Trophoblast cell (in vitro differentiated cells and primary cell): ENCODE measurements at regions not wholly inside any gene's neighbourhood (a gene's known extent, or its start where the extent isn't known, plus 50 kb on each side); places are given as distances from the start of the nearest gene placed in this dataset.

ENCODE experiments used
- DNase-seq, 2 donors: peaks; one replicate each; pipeline ENCODE4 v3.0.0-alpha.2; 2016
- H2AFZ ChIP-seq: 2 replicates; pipeline ENCODE4 v1.6.1; 2013; ENCODE audit warnings: low read length, moderate library complexity, mild to moderate bottlenecking; ENCODE audit not compliant: insufficient read depth, poor library complexity
- H2AK5ac ChIP-seq: 2 replicates; pipeline ENCODE4 v1.6.1; 2013; ENCODE audit warnings: mild to moderate bottlenecking, low read length
- H2BK120ac ChIP-seq: 2 replicates; pipeline ENCODE4 v1.6.1; 2013; ENCODE audit warnings: low read length, mild to moderate bottlenecking, moderate library complexity; ENCODE audit not compliant: insufficient read depth, poor library complexity
- H2BK12ac ChIP-seq: 2 replicates; pipeline ENCODE4 v1.6.1; 2013; ENCODE audit warnings: mild to moderate bottlenecking, low read length, moderate library complexity
- H2BK5ac ChIP-seq: 2 replicates; pipeline ENCODE4 v1.6.1; 2013; ENCODE audit warnings: low read length, low read depth, moderate library complexity, mild to moderate bottlenecking; ENCODE audit not compliant: poor library complexity
- H3K14ac ChIP-seq: 2 replicates; pipeline ENCODE4 v1.6.1; 2013; ENCODE audit warnings: mild to moderate bottlenecking, low read length
- H3K18ac ChIP-seq: 2 replicates; pipeline ENCODE4 v1.6.1; 2013; ENCODE audit warnings: mild to moderate bottlenecking, low read length
- H3K23ac ChIP-seq: 2 replicates; pipeline ENCODE4 v1.6.1; 2013; ENCODE audit warnings: low read length
- H3K27ac ChIP-seq: 2 replicates; pipeline ENCODE4 v1.5.1; 2013; ENCODE audit warnings: low read depth, mild to moderate bottlenecking, inconsistent platforms, low read length, moderate library complexity
- H3K27me3 ChIP-seq: 2 replicates; pipeline ENCODE4 v1.6.1; 2013; ENCODE audit warnings: inconsistent platforms, mild to moderate bottlenecking, low read length, moderate library complexity; ENCODE audit not compliant: insufficient read depth
- H3K36me3 ChIP-seq, 2 experiments: 1 replicate in 1 of 2; 2 replicates in 1 of 2; pipeline ENCODE4 v1.6.1; 2013; ENCODE audit warnings: low read length in 2 of 2, mild to moderate bottlenecking in 2 of 2, moderate library complexity in 1 of 2; ENCODE audit not compliant: insufficient read depth in 2 of 2, control insufficient read depth in 1 of 2
- H3K4ac ChIP-seq: 2 replicates; pipeline ENCODE4 v1.6.1; 2013; ENCODE audit warnings: low read depth, mild to moderate bottlenecking, low read length, moderate library complexity
- H3K4me1 ChIP-seq, 2 experiments: 1 replicate in 1 of 2; 2 replicates in 1 of 2; pipeline ENCODE4 v1.6.1; 2013; ENCODE audit warnings: low read length in 2 of 2, mild to moderate bottlenecking in 2 of 2, moderate library complexity in 1 of 2; ENCODE audit not compliant: insufficient read depth in 2 of 2, control insufficient read depth in 1 of 2
- H3K4me2 ChIP-seq: 2 replicates; pipeline ENCODE4 v1.6.1; 2013; ENCODE audit warnings: inconsistent platforms, mild to moderate bottlenecking, low read length, moderate library complexity
- H3K4me3 ChIP-seq: 2 replicates; pipeline ENCODE4 v1.5.1; 2013; ENCODE audit warnings: mild to moderate bottlenecking, low read depth, low read length, inconsistent platforms
- H3K79me1 ChIP-seq: one replicate; pipeline ENCODE4 v1.6.1; 2013; ENCODE audit warnings: low read length
- H3K79me2 ChIP-seq: 2 replicates; pipeline ENCODE4 v1.6.1; 2013; ENCODE audit warnings: low read length, mild to moderate bottlenecking; ENCODE audit not compliant: control insufficient read depth, insufficient read depth, poor library complexity
- H3K9ac ChIP-seq: 2 replicates; pipeline ENCODE4 v1.6.1; 2013; ENCODE audit warnings: mild to moderate bottlenecking, low read length
- H3K9me3 ChIP-seq: 2 replicates; pipeline ENCODE4 v1.6.1; 2013; ENCODE audit warnings: low read depth, mild to moderate bottlenecking, control low read depth, inconsistent platforms, low read length; ENCODE audit not compliant: insufficient read depth
- H4K12ac ChIP-seq: 2 replicates; pipeline ENCODE4 v1.6.1; 2013; ENCODE audit warnings: low read depth, mild to moderate bottlenecking, low read length, moderate library complexity
- H4K8ac ChIP-seq: 2 replicates; pipeline ENCODE4 v1.6.1; 2013; ENCODE audit warnings: low read depth, mild to moderate bottlenecking, low read length, moderate library complexity
- H4K91ac ChIP-seq: one replicate; pipeline ENCODE4 v1.6.1; 2013; ENCODE audit warnings: low read depth, mild to moderate bottlenecking, low read length, moderate library complexity
- WGBS: extraction: QIAGEN DNeasy Blood & Tissue Kit; methylation state at CpG from one replicate; pipeline ENCODE4 v1.1.7; 2013; ENCODE audit warnings: missing lambda C conversion rate; ENCODE audit not compliant: insufficient read length, insufficient coverage; ENCODE audit errors: extremely low coverage; 5-methylcytosine and 5-hydroxymethylcytosine counted together

DNA sequence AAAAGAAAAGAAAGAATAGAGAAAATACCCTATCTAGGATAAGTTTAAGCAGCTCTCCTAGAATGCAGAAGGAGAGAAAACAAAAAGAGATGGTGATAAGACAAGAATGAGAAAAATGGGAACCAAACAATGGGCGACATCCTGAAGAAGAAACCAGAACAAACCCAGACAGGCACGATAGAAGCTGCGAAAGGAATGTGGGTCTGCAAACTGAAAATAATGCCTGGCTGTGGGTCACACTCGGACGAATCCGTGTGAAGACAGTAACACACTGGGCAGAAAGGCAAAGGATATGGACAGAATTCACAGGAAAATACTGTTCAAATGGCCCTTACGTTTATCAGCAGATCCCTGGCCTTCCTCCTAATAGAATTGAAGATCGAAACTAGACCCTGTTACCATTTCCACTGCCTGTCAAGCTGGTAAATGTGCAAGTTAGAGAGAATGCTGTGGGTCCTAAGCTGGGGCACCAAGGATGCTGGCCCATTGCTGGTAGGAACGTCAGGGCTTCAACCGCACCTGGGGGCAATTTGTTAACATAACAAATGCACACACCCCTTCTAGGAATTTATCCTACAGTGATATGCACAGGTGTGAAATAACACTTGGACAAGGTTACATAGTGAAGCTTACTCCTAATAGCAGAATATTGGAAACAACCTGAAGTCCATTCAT is 117.5 kb upstream of the RFLNA start:
- H3K4me1 ChIP-seq, result peaks cover 3 to 17% of the 10 kb centered on the region in 2 experiments
- H2AK5ac ChIP-seq, result no peak overlapping the region
- H3K14ac ChIP-seq, result no peak overlapping the region
- peak; percentile 94 to 95 for DNase-seq
- H3K4me3 ChIP-seq, result no peak overlapping the region
- H3K9ac ChIP-seq, result no peak overlapping the region
- no CpG with 5 or more reads among the region's 10 CpGs for WGBS
- no peak overlapping the region for H4K12ac ChIP-seq
- no peaks in the 10 kb centered on the region for H3K27me3 ChIP-seq
- no peak overlapping the region for H2BK120ac ChIP-seq
- peak overlapping the region; percentile 70 for H3K27ac ChIP-seq
- H3K18ac ChIP-seq, result no peak overlapping the region
- no peak overlapping the region for H3K23ac ChIP-seq
- no peak overlapping the region for H3K4ac ChIP-seq
- H2BK12ac ChIP-seq, result no peak overlapping the region
- no peaks in the 10 kb centered on the region for H3K79me2 ChIP-seq
- no peak overlapping the region for H4K91ac ChIP-seq
- H4K8ac ChIP-seq, result no peak overlapping the region
- peak overlapping the region; percentile 29 for H3K4me2 ChIP-seq
- peaks cover 2% of the 10 kb centered on the region for H3K79me1 ChIP-seq
- no peak overlapping the region for H2AFZ ChIP-seq
- H2BK5ac ChIP-seq, result no peak overlapping the region
- H3K9me3 ChIP-seq, result no peaks in the 10 kb centered on the region
- no peaks in the 10 kb centered on the region for H3K36me3 ChIP-seq

DNA sequence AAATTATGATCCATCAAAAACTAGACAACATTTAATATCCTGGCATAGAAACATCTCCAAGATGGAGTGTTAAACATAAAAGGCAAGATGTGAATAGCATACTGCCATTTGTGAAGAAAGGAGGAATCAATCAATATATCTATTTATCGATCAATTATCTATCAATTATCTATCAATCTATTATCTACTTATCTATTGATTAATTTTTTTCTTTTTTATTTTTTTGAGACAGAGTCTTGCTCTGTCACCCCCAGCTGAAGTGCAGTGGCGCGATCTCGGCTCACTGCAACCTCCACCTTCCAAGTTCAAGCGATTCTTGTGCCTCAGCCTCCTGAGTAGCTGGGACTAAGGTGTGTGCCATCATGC is 117.0 kb upstream of the RFLNA start:
- H2AK5ac ChIP-seq, result no peak overlapping the region
- H2BK12ac ChIP-seq, result no peak overlapping the region
- no peak overlapping the region for H3K23ac ChIP-seq
- H3K9me3 ChIP-seq, result no peaks in the 10 kb centered on the region
- H3K79me1 ChIP-seq, result peaks cover 2% of the 10 kb centered on the region
- no peak overlapping the region for H4K12ac ChIP-seq
- H3K4me2 ChIP-seq, result no peak overlapping the region
- no peak overlapping the region for H3K18ac ChIP-seq
- DNase-seq, result no peak
- no peak overlapping the region for H3K4ac ChIP-seq
- no peak overlapping the region for H3K9ac ChIP-seq
- no peak overlapping the region for H4K91ac ChIP-seq
- no CpG with 5 or more reads among the region's 5 CpGs for WGBS
- H3K36me3 ChIP-seq, result no peaks in the 10 kb centered on the region
- H3K27ac ChIP-seq, result no peak overlapping the region
- no peak overlapping the region for H2BK120ac ChIP-seq
- no peak overlapping the region for H2AFZ ChIP-seq
- no peak overlapping the region for H3K4me3 ChIP-seq
- no peaks in the 10 kb centered on the region for H3K27me3 ChIP-seq
- peaks cover 2 to 15% of the 10 kb centered on the region in 2 experiments for H3K4me1 ChIP-seq
- H3K14ac ChIP-seq, result no peak overlapping the region
- H4K8ac ChIP-seq, result no peak overlapping the region
- no peaks in the 10 kb centered on the region for H3K79me2 ChIP-seq
- H2BK5ac ChIP-seq, result no peak overlapping the region

DNA sequence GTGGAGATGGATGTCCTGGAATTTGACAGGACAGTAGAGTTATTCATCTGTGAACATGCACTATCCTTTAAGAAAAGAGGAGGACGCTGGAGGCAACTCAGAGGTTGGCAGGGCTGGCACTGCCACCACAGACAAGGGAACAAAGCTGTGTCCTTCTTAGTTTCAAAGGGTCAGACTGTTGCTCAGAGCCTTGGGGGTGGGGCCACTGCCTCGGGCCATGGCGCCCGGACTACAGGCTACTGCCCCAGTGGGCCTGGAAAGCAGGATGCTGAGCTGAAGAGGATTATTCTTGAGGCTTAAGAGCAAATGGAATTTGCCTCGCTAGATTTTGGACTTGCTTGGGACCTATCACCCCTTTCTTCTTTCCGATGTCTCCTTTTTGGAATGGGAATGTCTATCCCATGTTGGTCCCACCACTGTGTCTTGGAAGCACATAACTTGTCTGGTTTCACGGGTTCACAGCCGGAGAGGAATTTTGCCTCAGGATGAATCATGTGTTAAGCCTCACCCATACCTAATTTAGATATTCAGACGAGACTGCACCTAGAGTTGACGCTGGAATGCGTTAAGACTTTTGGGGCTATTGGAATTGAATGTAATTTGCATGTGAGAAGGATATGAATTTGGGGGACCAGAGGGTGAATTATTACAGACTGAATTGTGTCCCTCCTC is 114.8 kb upstream of the RFLNA start:
- no peak overlapping the region for H3K27ac ChIP-seq
- H3K4ac ChIP-seq, result no peak overlapping the region
- H4K8ac ChIP-seq, result no peak overlapping the region
- peak overlapping the region; percentile 18 for H2BK120ac ChIP-seq
- no CpG with 5 or more reads among the region's 11 CpGs for WGBS
- H2BK5ac ChIP-seq, result no peak overlapping the region
- no peak overlapping the region for H3K14ac ChIP-seq
- H3K79me2 ChIP-seq, result no peaks in the 10 kb centered on the region
- no peak overlapping the region for H3K4me3 ChIP-seq
- peaks cover 2 to 15% of the 10 kb centered on the region in 2 experiments for H3K4me1 ChIP-seq
- peaks cover 2% of the 10 kb centered on the region for H3K9me3 ChIP-seq
- H2AFZ ChIP-seq, result no peak overlapping the region
- DNase-seq, result peak; percentile 65 to 79
- H3K27me3 ChIP-seq, result no peaks in the 10 kb centered on the region
- H3K23ac ChIP-seq, result no peak overlapping the region
- no peak overlapping the region for H3K4me2 ChIP-seq
- no peak overlapping the region for H4K12ac ChIP-seq
- no peak overlapping the region for H3K9ac ChIP-seq
- H4K91ac ChIP-seq, result no peak overlapping the region
- H3K79me1 ChIP-seq, result peaks cover 2% of the 10 kb centered on the region
- no peak overlapping the region for H2BK12ac ChIP-seq
- H3K36me3 ChIP-seq, result no peaks in the 10 kb centered on the region
- no peak overlapping the region for H3K18ac ChIP-seq
- H2AK5ac ChIP-seq, result no peak overlapping the region

DNA sequence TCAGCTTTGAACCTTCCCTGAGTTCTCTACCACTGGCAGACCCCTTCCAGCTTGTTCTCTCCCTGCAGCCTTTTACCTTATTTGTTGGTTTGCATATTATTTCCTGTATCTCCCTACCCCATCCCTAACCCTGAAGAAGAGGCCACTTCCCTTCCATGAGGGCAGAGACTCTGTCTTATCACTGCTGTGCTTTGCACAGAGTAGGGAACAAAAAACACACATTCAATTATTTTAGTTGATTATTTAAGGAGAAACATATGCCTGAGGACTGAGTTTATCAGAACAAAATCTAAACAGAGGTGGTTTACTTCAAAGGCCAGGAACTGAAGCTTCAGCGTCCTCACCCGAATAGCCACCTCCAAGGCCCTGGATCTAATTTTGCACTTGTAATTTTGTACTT is 111.7 kb upstream of the RFLNA start:
- H3K27ac ChIP-seq, result no peak overlapping the region
- no peaks in the 10 kb centered on the region for H3K36me3 ChIP-seq
- no peak overlapping the region for H3K9ac ChIP-seq
- H3K9me3 ChIP-seq, result peaks cover 2% of the 10 kb centered on the region
- no peak overlapping the region for H2BK120ac ChIP-seq
- H2AFZ ChIP-seq, result no peak overlapping the region
- DNase-seq, result no peak
- H3K23ac ChIP-seq, result no peak overlapping the region
- no peak overlapping the region for H3K4me2 ChIP-seq
- H3K18ac ChIP-seq, result no peak overlapping the region
- WGBS, result no CpG with 5 or more reads among the region's 2 CpGs
- no peak overlapping the region for H3K4ac ChIP-seq
- no peak overlapping the region for H2AK5ac ChIP-seq
- H2BK5ac ChIP-seq, result no peak overlapping the region
- H3K4me1 ChIP-seq, result peaks cover 5 to 13% of the 10 kb centered on the region in 2 experiments
- H3K79me2 ChIP-seq, result no peaks in the 10 kb centered on the region
- H3K27me3 ChIP-seq, result no peaks in the 10 kb centered on the region
- H3K4me3 ChIP-seq, result no peak overlapping the region
- H4K91ac ChIP-seq, result no peak overlapping the region
- H3K79me1 ChIP-seq, result no peaks in the 10 kb centered on the region
- H4K8ac ChIP-seq, result no peak overlapping the region
- H3K14ac ChIP-seq, result no peak overlapping the region
- H2BK12ac ChIP-seq, result no peak overlapping the region
- no peak overlapping the region for H4K12ac ChIP-seq
